NCI-H2227 (cell line): ENCODE measurements at regions not wholly inside any gene's neighbourhood (a gene's known extent, or its start where the extent isn't known, plus 50 kb on each side); places are given as distances from the start of the nearest gene placed in this dataset.

Source experiments
- DNase-seq: peaks from one replicate; lab custom pipeline; 2025; ENCODE audit not compliant: unreplicated experiment; lab: John Stamatoyannopoulos, UW

DNA sequence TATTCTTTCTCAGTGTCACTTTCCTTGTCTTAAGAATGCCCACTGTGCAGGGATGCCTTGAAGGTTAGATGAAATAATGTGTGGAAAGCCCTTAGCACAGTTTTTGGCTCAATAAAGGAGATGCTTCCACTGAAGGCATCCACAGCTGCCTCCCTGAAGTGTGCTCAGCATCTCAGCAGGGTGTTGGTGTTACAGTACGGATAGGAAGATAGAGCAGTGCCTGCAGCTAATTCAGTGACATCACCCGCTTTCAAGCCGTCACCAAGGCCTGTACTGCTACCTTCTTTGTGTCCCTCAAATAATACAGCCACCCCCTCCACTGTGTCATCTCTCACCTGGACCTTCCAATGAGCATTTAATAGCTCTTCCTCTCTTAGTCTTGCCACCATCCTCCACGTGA lies 59.0 kb downstream of the NDUFS5 start:
- DNase-seq: peak; percentile 23

DNA sequence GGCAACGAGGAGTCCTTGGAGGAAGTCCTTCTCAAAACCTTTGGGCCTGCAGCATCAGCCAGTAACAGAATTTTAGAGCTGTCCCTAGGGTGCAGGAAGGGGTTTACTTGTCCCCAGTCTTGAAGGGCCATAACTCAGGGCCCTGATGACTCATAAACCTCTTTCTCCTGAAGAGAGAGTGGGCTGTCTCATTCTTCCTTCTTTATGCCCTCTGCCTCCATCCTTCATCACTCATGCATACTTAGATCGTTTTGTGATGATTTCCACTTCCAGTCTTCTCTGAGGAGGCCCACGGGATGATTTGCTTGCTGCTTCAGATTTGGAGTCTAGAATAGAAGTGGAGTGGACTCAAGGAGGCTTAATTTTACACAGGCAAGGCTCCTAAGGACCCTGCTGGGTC lies 60.2 kb downstream of the NDUFS5 start:
- DNase-seq: no peak

DNA sequence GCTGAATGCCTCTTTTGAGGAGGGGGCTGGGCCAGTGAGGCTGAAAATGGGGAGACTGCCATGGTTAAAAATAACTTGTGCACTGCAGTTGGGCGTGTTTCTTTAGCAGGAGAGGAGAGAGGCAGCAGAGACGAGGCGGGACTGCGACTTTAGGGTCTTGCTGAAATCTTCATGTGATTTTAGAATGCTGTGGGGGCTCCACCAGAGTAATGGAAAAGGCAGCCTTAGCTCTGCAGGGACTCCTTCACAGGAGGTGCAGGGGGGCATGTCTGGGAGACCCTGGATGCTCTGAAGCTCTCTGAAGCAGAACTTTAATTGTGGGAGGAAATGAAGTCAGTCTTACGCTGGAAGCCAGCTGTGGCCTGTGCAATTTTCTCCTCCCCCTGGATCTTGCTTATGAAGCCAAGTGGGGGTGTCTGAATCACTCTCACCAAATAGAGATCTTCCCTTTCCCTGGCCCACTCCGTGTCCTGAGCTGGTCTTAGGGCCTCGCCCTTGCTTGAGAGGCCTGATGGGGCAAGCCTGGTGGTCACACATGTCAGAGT lies 60.8 kb downstream of the NDUFS5 start:
- peak; percentile 22 for DNase-seq

DNA sequence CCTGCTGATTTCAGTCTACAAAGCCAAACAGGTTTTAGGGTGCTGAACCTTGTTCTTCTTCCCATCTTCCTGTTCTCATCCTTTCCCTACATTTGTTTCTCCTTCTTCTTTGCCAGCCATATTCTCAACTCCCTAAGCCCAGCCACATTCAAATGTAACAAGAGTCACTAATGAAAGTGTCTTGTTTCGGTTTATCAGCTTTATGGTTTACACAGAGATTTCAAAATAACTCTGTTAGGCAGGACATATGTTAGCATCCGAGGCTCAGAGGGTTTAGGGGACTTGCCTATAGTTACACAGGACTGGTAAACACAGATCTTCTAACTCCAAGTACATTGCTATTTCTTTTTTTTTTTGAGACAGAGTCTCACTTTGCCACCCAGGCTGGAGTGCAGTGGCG lies 61.3 kb downstream of the NDUFS5 start:
- no peak for DNase-seq

DNA sequence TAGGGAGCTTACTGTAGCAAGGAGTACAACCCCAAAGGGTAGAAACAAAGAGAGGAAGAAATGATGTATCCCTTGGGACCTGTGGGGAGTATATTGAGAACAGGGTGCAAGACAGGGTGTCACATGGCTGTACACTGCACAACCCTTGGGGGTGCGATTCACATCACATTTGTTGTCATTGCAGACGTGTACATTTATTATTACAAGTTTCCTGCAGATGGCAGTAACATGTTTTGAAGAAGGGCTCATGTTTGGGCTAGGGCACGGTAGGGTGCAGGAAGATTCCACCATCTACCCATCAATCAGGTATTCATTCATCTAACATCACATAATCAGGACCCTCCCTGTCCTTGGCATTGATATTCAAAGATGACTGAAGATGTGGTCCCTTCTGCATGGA lies 62.5 kb downstream of the NDUFS5 start:
- no peak for DNase-seq

DNA sequence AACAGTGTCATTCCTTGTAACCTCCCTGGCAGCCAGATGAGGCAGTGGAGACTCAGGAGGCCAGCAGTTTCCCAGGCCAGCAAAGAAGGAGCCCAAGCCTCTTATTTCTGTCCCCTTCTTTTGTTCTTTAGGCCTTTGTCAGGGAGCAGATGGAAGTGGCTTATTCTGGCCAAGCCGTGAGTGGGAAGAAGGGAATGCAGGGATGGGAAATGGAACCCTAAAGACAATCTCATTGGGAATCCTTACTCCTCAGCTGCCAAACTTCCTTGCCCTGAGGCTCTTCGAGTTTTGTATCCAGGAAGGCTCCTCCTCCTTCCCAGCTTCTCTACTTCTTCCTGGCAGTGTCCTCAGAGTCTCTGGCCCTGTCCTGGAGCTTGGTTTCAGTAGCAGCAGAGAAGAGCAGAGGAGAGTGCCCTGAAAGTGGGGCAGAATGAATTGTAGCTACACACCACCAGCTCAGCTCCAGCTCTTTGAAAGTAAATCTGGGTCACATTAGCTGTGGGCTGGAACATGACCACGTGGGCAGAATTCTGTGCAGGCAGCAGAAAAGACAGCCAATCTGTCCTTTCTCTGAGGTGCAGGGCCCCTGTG lies 63.9 kb downstream of the NDUFS5 start:
- DNase-seq: no peak

DNA sequence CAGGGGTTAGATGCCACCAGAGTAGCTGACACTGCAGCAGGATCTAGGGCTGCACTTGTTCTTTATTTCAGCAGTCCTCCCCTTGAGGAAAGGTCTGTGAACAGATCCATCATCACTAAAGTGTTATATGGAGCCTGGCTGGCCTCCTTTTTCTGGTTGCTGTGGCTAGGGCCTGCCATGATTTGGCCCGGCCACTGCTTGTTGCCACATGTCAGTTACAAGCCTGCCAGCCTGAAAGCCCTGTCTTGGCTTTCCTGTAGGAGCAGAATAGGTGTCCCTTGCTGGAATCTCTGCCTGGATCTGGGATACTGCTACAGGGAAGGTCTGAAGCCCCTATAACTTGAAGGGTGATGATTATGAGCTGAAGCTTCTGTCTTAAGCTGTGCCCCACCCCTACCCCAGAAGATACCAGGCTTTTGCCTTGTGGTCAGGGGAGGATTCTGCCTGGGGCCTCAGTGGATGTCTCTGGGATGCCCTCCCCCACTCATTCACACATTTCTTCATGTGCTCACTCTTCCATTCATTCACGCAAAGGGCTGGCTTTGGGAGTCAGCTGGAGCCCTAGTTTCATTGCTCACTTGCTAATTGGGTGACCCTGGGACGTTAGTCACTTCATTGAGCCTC lies 64.7 kb downstream of the NDUFS5 start:
- no peak for DNase-seq

DNA sequence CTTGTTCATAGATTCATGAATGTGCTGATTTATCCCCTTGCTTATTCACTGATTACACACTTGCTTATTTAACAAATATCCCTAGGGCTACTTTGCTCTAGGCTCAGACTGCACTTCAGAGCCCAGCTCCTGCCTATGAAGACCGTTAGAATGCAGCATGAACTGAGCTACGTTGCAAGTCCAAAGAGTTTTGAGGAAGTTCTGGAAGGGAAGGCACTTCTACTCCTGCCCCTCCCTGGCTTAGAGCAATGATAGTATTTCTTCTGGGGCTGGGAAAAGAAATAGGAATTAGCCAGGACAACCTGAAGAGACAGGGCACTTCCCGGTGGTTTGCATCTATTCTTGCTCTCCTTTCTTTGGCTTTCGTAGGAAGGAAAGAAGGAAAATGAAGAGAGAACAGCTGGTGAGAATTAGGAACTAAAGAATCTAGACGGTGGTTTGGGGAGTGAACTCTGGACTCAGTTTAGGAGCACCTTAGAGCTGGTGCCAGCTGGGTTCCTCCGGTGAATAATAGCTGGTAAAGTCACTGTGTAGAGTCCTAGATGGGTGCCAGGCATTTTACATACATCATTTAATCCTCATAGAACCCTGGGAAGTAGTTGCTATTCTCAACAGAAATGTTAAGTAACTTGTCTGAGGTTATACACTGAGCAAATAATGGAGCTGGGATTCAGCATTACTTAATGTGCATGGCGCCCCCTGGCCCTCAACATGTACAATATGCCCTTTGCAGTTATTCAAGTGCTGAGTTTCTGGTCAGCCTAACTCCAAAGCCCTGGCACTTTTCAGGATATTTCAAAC lies 65.9 kb downstream of the NDUFS5 start:
- DNase-seq: peak; percentile 64

DNA sequence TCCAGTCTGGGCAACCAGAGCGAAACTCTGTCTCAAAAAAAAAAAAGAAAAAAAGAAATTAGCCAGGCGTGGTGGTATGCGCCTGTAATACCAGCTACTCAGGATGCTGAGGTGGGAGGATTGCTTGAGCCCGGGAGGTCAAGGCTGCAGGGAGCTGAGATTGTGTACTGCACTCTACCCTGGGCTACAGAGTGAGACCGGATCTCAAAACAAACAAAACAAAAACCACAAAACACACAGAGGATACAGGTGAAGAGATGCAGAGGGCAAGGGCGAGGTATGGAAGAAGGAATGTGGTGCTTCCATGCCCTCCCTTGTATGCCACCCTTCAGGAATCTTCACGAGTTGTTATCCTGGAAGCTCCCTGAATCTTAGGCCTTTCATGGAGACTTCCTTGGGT lies 68.5 kb downstream of the NDUFS5 start:
- no peak for DNase-seq

DNA sequence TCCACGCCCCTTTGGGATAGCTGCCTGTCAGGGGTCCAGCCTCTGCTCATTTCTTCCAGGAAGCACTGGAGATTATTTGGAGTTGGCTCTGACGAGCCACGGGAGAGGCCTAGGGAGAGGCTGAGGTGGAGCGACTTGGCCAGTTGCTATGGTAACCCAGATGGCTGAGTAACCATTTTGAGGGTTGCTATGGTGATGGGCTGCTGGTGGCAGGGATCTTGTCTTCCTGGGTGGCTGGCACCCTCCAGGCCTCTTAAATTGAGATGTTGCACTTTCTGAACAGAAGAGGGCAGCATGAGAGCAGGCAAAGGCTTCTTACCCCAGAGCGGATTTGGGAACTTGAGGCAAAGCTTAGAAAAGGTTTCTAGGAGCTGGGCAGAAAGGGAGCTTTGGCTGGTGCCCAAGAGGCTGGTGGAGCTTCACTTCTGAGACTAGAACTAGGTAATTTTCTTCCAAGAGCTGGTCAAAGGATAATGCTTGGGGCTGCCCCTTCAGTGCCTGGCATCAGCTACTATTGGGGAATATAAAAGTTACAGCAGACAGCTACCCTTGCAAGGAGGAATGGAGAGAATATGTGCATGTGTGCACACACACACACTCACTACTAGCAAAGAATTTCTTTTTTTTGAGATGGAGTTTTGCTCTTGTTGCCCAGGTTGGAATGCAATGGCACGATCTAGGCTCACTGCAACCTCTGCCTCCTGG lies 72.5 kb downstream of the NDUFS5 start:
- DNase-seq: peak; percentile 97

DNA sequence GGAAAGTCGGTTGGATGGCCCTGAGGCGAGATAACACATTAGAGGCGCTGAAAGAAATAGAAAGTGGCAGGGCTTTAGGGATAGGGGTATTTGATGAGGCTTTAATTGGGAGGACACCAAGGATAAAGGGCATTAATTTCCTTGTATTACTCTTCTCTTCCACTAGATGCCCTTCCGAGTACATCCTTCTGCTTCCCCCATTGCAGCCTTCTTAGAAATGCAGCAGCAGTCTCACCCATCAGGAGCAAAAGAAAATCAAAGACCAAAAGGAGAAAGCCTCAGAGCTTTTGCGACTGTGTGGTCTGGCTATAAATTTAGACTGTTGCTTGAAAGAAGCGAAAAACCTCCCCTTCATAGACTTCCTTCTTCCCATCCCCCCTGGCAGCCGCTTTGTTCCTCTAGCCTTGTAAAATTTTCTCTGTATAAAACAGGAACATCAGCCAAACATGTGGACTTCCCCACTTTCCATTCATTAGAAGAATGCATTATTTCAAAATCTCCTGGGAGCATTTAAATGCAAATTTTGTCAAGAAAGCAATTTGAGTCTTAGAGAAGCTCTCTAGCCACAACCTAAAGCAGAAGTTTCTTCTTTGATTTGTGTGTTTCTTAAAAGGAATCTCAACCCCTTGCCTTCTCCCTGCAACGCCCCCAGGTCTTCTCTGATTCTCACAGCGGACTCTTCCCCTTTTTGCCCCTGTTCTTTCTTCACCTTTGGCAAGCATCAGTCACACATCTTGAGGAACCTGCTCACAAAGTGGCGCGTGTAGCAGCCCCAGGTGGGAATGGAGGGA lies 76.6 kb downstream of the NDUFS5 start:
- DNase-seq: peak; percentile 67

DNA sequence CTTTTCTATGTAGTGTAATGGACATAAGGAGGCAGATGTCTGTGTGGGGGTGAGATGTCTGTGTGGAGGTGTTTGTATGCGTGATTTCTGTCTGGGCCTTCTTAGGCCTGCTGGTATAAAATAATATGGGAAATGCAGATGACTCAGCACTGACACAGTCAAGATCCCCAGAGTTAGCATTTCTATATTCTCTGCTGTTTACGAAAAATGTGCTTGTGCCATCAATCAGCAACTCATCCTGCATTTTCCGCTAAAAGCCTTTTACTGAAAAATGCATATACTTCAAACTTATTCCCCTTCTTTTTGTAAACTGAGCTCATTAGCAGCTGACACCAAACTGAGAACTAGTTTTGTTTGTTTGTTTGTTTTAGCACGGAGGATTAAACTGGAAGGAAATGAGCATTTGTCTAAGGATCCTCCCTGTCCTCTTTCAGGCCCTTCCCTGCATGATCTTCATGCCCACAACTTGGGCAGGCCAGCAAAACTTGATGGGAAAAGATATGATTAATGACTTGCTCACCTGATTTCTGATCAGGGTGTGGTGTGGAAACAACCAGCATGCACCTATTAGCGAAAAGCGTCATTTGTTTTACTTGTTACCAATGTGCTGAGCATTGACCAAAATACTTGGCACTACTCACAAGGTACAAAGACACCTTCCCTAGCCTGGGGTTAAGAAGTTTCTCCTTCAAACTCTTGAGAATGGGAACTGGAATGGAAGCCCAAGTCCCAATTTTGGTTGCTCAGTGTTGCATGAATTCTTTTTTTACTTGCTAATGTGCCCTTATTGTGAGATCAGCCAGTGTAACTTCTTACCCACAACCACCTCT lies 77.4 kb downstream of the NDUFS5 start:
- no peak for DNase-seq

DNA sequence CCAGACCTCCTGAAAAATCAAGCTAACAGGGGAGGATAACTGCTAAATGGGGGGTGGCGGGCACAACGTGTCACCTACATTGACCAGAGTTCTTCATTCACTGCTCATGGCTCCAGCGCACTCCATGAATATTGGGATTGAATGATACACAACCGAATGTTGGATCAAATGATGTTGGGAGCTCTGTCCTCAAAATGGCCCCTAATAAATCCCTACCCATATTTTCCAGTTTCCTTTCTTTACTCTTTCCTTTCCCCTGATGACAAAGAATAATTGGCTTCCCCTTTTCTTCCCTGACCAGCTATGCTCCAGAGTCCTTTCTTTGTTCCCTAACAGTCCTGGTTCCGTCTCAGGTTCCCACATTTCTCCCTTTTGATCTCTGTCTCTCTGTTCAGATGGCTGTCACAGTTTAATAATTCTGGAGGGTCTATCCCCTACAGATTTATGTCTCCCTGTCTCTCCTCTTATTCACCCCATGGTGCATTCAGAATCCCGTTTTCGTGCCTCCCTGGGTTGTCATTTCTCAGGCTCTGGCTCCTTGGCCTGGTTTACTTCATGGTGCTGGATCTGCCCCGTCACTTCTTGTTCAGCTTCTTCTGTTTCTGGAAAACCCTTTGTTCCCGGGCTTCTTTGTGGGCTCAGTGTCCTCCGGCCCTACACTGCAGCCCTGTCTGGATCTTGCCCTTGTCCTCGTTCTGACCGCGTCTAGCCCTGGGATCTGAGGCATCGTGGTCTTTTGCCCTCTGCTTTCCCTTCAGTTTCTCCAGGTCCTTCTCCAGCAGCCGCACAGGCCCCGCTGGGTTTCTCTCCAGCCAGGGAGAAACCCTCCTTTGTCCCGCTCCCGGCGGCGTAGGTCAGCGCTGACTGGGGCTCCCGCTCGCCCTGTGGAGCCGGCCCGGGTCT lies 78.3 kb downstream of the NDUFS5 start:
- peak; percentile 66 for DNase-seq

DNA sequence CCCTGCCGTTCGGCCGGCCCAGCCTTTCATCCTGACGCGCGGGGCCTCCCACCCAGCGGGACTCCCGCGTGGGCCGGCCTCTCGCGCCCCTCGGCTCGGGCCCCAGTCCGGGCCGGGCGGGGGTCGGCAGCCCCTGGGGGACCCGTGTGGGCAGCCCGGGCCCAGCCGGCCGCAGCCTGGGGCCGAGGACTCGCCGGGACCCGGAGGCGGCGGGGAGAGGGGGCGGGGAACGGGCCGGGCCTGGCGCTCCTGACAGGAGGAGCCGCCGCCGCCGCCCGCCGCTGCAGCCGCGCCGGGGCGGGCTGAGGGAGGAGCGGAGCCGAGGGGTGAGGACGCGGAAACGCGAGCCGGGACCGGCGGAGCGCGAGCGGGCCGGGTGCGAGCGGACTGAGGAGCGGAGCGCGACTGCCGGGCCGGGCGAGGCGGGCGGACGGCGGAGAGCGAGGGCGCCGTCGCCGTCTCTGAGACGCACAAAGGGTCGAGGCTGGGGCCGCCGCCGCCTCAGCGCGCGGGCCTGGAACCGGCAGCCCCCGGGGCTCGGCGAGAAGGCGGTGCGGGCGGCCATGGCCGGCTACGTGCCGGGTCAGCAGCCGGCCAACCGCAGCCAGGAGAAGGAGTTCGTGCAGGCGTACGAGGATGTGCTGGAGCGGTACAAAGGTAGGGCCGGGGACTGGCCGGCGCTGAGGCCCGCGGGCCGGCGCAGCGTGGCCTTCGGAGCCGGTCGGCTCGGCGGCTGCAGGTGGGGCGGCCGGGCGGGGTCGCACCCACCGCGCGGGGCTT lies 79.1 kb downstream of the NDUFS5 start:
- DNase-seq: peak; percentile 82

DNA sequence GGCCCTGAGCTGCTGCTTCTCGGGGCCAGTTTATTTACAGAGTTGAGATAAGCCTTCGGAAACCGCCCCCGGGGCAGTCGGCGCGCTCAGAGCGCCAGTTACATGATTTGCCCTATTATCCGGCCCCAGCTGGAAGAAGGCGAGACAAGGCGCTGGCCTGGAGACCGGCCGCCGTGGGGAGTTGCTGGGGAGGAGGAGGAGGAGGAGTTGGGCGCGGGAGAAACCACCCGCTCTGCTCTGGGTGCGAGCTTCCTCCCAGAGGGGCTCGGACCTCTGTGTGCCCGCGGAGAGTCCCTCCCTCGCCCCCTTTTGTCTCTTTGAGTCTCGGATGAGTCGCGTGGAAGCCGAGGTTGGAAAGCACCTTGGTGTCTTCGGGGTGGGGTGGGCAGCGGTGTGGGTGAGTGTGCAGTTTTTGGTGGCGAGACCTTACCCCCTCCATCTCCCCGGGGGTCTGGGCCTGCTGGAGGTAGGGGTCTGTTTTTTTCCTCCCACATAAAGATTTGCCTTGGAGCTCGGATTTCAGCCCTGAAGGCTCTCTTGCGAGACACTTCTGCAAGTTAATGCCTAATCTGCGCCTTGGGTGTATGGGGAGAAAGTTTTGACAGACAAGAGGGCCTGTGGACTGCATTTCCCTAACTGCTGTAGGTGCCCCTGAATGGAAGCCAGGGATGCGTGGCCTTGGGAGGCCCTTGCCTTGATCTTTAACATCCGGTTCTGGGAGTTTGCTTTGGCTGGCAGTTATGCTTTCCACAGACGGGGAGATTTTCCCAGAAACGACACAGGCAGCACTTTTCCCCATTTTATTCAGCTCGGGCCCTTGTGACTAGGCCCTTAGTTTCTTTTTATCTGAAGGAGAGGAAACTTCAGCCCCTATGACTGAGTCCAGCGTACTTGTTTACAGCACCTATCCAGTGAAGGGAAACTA lies 80.0 kb downstream of the NDUFS5 start:
- peak; percentile 55 for DNase-seq

DNA sequence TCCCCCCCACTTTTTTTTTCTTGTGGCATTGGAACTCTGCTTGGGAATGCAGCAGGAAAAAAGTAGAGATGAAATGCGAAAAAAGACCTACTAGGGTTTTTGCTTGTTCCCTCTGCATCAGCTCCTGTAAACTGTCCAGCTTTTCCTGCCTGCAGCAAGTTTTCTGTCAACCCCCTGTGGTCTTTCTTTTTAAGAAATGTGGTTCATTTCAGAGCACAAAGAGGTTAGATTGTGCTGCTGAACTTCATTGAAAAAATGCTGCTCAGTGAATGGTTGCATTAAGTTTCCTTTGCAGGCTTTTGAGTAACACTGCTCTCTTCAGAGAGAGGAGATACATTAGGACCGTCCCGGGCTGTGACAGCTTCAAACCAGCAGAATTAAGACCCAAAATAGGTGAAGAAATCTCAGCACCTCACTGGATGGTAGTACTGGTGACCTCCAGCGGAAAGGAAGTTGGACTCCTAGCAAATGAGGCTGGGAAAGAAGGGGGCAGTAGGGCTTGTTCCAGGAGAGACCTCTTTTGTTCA lies 80.7 kb downstream of the NDUFS5 start:
- DNase-seq: no peak
